ENCODE measurements at regions not wholly inside any gene's neighbourhood (a gene's known extent, or its start where the extent isn't known, plus 50 kb on each side); places are given as distances from the start of the nearest gene placed in this dataset.
"Not testable (repeated sequence)": the region's sequence is repeated elsewhere in the genome, so short reads cannot be mapped to it uniquely, and the experiment has no call there.

DNA sequence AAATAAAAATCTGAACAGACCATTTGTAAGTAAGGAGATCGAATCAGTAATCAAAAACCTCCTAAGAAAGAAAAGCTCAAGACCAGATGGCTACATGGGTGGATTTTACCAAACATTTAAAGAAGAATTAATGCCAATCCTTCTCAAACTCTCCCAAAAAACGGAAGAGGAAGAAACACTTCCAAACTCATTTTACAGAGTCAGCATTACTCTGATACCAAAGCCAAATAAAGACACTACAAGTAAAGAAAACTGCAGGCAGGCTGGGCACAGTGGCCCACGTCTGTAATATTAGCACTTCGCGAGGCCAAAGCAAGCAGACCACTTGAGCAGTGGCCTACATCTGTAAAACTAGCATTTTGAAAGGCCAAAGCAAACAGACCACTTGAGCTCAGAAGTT is 159.8 kb downstream of the DPY19L2 start:
- no peak for DNase-seq (ENCODE audit: low read depth in 2 of 2)

DNA sequence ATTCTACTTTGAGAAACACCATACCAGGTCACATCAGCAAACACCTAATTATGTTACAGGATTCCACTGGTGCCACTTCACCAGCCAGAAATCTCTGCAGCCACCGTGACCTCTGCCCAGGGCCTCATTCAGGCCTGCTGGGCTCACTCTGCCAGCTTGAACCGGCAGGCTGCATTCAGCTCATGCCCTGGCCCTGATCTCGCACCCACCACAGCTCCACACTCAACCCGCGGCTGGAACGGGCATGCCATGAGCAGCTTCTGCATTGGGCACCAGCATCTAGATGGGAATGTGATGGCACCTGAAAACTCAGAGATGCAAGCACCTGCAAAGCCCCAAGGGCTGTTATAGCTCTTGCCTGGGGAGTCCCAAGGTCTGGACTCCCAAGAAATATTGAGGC is 168.7 kb downstream of the DPY19L2 start:
- DNase-seq (ENCODE audit: low read depth in 2 of 2) = no peak

DNA sequence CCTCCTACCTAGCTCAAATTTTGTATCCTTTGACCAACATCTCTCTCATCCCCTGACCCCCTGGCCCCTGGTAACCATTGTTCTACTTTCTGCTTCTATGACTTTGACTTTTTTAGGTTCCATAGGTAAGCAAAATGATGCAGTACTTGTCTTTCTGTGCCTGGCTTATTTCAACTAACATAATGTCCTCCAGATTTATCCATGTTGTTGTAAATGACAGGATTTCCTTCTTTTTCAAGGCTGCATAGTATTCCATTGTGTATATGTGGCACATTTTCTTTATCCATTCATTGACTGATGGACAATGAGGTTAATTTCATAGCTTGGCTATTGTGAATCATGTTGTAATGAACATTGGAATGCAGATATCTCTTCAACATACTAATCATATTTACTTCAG is 170.1 kb downstream of the DPY19L2 start:
- no peak for DNase-seq (ENCODE audit: low read depth in 2 of 2)

DNA sequence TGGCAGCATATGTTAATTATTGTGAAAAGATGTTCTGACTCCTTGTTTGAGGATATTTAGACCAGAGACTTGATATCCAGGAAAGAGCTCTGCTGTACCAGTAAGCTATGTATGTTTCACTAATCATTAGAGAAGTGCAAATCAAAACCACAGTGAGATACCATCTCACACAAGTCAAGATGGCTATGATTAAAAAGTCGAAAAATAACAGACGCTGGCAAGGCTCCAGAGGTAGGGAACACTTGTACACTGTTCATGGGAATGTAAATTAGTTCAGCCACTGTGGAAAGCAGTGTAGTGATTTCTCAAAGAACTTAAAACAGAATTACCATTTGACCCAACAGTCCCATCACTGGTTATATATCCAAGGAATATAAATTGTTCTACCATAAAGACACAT is 171.6 kb downstream of the DPY19L2 start:
- DNase-seq (ENCODE audit: low read depth in 2 of 2) = no peak

DNA sequence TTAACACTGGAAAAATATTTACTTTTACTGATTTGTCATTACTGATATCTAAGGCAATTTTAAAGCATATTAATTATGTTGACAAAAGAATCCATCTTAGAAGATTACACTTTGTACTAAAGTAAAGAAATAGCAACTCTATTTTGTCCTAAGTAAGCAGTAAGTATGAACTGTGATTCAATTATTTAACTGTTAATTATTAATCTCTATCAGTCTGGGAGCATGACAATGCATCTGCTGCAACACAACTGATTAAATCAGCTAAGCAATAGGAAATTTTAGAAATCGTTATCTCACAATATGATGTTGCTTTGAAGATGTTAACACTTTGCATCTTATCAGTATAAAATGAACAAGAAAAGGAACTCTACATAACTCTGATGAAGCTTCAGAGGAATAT is 172.3 kb downstream of the DPY19L2 start:
- no peak for DNase-seq (ENCODE audit: low read depth in 2 of 2)

DNA sequence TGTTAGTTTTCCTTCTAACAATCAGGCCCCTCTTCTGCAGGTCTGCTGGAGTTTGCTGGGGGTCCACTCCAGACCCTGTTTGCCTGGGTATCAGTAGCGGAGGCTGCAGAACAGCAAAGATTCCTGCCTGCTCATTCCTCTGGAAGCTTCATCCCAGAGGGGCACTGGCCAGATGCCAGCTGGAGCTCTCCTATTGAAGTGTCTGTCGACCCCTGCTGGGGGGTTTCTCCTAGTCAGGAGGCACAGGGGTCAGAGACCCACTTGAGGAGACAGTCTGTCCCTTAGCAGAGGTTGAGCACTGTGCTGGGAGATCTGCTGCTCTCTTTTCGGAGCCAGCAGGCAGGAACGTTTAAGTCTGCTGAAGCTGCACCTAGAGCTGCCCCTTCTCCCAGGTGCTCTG is 174.9 kb downstream of the DPY19L2 start:
- not testable (repeated sequence) for DNase-seq (ENCODE audit: low read depth in 2 of 2)

DNA sequence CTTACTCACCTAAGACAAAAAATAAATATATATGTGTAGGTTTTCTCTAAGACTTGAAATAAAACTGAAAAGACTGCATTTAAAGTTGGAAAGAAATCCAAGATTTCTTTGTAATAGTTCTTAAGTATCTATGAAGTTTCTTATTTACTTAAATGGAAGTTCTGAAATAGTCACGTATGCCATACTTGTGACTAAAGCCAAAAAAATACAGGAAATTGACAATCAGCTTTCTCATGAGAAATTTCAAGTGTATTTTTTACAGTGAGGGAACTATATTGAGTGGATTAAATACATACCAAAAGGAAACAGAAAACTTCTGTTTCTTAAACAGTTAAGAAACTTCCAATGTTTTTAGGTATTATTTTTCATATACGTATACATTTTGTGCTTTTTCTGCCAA is 188.1 kb downstream of the DPY19L2 start:
- no peak for DNase-seq (ENCODE audit: low read depth in 2 of 2)

DNA sequence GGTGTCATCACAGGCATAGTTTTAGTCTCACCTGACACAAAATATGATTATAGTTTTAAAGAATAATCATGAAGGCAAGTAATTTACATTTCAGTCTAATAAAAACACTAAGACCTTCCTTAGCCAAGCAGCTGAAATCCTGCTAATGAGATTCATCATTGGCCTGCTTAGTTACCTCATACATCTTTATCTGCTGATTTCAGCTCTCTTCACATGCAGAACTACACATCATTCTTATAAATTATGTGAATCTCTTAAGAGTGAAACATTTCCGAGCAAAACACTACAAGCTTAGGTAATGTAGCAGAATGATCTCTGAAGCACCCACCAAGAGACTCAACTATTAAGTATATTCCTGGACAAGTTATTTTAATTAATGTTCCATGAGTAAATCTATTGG is 198.1 kb downstream of the DPY19L2 start:
- no peak for DNase-seq (ENCODE audit: low read depth in 2 of 2)

DNA sequence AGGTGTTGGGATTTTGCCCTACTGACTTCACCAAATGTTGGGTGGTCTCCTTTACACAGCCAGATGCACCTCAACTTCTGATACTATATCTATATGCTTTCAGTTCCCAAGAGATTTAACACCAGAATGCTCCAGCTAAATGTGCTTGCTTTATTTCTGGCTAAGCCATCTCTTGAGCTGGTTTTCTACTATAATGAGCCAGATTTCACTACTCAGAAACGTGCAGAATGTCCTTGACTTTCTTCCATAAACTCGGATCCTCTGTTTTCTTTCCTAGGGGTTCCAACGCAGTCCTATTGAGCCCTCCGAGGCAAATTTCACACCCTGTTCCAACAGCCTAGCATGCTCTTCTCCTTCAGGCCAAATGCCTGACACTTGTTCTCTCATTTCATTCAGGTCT is 200.3 kb downstream of the DPY19L2 start:
- no peak for DNase-seq (ENCODE audit: low read depth in 2 of 2)

DNA sequence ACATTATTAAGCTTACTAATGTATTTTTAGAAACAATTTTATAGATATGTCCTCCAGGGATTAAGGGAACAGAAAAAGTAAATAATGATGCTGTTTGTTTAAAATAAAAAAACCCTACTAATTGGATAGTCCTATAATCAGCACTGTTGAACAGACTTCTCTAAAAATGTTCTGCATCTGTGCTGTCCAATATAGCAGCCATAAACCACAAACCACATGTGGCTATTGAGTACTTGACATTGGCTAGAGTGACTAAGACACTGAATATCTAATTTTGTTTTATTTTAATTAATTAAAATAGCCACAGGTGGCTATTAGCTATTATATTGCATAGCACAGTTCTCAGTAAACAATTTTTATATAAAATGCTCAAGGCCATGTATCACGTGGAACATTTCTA is 210.4 kb downstream of the DPY19L2 start:
- DNase-seq (ENCODE audit: low read depth in 2 of 2) = no peak

DNA sequence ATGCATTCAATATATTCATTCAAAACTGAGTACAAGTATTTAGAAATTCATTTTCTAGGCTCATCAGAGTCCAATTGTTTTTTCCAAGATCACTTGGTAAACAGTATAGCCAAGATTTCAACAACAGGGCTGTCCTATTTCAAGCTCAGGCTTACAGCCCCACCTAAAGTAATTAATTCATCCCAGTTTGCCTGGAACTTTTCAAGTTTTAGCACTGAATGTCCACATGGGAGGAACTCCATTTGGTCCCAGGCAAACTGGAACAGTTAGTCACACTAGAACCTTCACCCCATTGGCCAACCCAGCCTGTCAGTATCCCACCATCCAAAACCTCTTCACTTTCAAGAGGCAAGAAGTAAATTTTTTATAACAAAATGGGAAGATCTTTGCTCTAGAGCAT is 210.9 kb downstream of the DPY19L2 start:
- DNase-seq (ENCODE audit: low read depth in 2 of 2) = no peak

DNA sequence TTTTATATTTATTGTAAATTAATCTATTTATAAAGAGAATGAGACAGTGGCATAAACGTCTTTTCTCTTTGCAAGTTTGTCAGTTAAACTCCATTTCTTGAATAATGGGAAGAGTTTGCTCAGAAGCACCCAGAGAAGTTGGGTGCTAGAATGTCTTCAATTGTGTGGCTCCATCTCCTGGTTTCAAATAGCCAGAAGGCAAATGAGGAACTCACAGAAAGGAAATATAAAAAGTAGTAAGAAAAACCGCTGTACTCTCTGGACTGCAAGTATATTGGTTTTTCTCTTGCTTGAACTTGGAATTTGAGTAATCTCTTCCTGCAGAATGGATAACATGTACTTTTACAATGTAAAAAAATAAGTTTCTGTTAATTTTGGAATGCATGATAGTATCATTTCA is 217.5 kb downstream of the DPY19L2 start:
- DNase-seq (ENCODE audit: low read depth in 2 of 2) = no peak

DNA sequence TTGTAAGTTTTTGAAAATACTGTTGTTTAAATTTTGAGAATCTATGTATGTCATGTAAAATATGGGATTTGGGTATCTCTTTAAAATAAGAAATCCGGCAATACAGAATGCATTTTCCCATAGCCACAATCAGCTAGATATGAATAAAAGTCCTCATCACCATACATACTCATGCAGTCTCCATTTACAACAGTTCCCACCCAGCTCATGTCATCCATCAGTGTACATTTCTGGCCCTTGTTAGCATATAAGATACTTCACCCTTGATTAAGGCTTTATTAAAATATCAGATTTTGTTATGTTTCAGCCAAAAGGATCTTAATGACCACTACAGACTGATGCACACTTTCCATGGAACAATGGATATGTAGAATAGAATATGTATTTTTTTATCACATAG is 218.0 kb downstream of the DPY19L2 start:
- DNase-seq (ENCODE audit: low read depth in 2 of 2) = no peak

DNA sequence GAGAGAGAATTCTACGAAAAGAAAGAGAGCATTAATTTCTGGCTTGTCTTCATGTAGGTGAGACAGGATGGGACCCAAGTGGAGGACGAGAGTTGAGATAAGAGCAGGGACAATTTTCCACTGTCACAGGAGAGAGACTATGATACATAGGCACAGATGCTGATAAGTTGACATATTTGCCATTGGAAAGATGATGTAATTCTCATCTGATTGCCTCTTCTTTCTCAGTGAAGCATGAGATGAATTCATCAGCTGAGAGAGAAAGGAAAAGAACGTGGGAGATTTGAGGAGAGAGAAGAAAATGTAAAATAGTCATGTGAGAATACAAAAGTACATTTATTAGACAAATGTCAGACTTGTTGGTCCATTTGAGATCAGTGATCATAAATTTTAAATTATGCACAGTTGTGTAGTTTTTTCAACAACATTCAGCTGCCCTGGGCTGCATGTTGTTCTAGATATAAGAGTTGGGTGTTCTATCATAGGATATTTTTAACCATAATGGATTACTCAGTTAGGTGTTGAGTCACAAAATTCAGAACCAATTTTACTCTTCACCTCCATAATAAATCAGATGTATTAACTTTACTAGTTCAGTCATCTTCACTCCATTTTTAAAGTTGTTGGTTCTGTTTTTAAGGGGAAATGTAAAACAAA is 222.9 kb downstream of the DPY19L2 start:
- no peak for DNase-seq (ENCODE audit: low read depth in 2 of 2)

DNA sequence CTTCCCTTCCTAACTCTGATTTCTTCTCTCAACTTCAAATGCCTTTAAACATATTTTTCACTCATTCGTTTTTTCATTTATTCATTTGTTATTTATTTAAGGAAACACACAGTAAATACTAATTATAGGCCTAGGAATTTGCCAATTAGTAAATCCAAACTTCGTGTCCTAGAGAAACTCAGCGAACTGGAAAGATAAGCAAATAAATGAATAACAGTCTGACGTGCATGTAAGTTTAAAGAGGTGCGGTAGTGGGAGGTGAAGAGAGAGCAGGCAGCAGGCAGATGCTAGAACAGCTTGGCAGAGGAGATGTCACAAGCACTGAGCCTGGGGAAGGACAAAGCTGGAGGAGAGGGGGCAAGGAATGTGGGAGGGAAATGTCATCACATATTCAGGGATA is 228.2 kb downstream of the DPY19L2 start:
- DNase-seq (ENCODE audit: low read depth in 2 of 2) = no peak

DNA sequence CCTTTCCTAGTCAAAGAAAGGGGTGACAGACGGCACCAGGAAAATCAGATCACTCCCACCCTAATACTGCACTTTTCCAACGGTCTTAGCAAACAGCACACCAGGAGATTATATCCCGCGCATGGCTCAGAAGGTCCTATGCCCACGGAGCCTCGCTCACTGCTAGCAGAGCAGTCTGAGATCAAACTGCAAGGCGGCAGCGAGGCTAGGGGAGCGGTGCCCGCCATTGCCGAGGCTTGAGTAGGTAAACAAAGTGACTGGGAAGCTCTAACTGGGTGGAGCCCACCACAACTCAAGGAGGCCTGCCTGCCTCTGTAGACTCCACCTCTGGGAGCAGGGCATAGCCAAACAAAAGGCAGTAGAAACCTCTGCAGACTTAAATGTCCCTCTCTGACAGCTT is 233.9 kb downstream of the DPY19L2 start:
- not testable (repeated sequence) for DNase-seq (ENCODE audit: low read depth in 2 of 2)

DNA sequence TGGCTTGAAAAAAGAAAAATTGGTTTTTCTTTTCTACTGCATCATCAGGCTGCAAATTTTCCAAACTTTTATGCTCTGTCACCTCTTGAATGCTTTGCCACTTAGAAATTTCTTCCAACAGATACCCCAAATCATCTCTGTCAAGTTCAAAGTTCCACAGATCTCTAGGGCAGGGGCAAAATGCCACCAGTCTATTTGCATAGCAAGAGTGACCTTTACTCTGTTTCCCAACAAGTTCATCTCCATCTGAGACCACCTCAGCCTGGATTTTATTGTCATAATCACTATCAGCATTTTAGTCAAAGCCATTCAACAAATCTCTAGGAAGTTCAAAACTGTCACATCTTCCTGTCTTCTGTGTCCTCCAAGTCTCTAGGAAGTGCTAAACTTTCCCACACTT is 240.3 kb downstream of the DPY19L2 start:
- DNase-seq (ENCODE audit: low read depth in 2 of 2) = not testable (repeated sequence)

DNA sequence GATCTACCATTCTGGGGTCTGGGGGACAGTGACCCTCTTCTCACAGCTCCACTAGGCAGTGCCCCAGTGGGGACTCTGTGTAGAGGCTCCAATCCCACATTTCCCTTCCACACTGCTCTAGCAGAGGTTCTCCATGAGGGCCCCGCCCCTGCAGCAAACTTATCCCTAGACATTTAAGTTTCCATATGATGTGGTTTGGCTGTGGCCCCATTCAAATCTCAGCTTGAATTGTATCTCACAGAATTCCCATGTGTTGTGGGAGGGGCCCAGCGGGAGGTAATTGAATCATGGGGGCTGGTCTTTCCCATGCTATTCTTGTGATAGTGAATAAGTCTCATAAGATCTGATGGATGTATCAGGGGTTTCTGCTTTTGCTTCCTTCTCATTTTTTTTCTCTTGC is 241.3 kb downstream of the DPY19L2 start:
- not testable (repeated sequence) for DNase-seq (ENCODE audit: low read depth in 2 of 2)

DNA sequence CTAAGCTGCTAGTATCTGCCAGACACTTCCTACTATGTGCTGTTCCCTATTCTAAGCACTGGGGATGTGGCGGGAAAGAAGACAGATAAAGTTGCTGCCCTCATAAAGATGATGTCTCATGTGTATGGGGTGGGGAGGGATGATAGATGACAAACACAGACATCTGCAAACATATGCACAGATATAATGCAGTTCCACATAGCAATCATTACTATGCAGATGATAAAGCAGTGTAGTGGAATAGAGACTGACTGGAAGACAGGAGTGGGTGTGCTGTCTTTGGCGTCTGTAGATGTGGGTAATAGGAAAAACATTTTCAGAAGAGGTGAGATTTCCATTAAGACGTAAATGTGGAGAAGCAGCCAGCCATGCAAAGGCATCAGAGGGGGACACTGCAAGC is 243.6 kb downstream of the DPY19L2 start:
- DNase-seq (ENCODE audit: low read depth in 2 of 2) = no peak

DNA sequence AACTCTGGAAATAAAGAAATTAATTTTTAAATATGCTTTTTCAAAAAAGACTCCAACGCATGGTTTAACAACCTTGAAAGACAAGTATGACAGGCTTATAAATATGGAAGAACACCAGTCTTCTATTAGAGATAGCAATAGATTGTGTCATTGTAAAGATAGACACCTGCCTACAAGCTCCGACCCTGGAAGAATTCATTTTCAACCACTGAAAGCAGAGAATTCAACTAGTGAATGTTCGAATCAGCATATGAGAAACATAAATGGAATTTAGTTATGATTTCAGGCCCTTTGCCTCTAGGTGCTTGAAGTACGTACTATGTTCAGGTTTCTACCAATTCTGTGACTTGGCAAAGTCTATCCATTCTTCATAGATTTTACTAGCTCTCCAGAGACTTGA is 244.5 kb downstream of the DPY19L2 start:
- DNase-seq (ENCODE audit: low read depth in 2 of 2) = no peak

DNA sequence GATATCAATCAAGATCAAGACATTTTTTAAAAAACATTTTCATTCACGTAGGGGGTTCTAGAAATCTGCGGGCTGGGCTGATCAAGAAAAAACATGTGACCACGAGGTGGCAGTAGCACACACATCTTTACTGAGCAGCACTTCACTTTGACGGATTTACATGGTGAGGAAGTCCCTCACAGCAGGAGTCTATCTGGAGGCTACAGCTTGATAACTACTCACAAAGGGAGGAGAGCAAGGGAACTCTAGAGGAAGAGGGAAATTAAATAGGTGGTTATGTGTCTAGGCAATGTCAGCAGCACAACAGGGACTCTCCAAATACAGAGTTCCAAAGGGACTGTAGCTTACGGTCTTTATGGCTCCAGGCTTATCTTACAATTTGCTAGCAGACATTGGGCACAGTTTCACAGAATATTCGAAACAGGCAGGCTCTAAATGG is 248.1 kb downstream of the DPY19L2 start:
- peak; percentile 15 to 29 for DNase-seq (ENCODE audit: low read depth in 2 of 2)

DNA sequence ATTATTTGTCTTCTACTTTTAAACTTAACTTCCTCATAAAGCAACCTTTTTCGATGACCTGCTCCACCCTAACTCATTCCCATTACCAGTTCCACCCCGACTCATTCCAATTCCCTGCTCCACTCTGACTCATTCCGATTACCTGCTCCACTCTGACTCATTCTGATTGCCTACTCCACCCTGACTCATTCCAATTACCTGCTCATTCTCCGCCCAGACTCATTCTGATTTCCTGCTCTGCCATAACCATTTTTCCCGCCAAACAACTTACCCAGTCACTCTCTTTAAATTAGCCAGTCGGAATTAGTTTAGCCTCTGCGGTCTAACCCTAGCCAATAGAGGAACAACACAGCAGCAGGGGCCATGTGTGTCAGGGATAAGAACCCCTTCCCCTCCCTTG is 249.1 kb downstream of the DPY19L2 start:
- no peak for DNase-seq (ENCODE audit: low read depth in 2 of 2)

DNA sequence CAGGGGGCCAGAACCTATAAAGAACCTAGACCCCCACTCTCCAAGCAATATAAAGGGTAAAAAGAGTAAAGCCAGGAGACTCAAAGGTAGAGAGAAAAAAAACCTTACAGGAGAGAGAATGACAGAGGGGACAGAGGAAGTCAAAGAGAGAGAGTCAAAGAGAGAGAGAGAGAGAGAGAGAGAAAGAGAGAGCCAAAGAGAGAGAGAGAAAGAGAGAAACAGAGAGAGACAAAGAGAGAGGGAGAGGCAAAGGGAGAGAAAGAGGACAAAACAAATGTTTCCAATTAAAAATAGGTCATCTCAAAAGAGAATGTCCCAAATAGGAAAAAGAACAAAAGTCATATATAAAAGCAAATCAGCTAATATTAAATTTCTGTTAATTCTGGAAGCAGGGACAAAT is 251.5 kb downstream of the DPY19L2 start:
- no peak for DNase-seq (ENCODE audit: low read depth in 2 of 2)

DNA sequence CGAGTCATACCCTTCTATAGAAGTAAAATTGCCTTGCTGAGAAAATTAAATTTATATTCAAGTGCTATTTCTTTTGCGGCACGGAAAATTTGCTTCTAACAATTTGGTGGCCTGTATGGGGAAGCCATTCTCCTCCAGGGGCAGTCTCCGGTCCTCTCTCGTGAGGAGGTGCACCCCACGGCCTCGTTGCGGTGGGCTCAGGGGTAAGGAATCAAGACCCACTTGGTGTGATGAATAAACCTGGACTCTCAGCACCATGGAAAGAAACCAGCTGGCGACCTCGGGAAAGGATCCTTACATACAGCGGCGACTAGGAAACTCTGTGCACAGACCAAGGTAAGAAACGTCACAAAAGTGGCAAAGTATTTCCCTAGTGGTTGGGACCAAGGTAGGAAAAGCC is 252.9 kb downstream of the DPY19L2 start:
- DNase-seq (ENCODE audit: low read depth in 2 of 2) = no peak

Data from stimulated activated CD4-positive, alpha-beta T cell treated with anti-CD3 and anti-CD28 coated beads, Interleukin-4, amount 100 ng/mL, for 48 hours (primary cell).